HL-60 (cell line): ENCODE measurements at regions not wholly inside any gene's neighbourhood (a gene's known extent, or its start where the extent isn't known, plus 50 kb on each side); places are given as distances from the start of the nearest gene placed in this dataset.

ENCODE experiments used
- POLR2AphosphoS5 ChIP-seq: IDR thresholded peaks from 2 replicates; pipeline ENCODE4 v1.6.1; 2012; ENCODE audit warnings: low read depth
- SPI1 ChIP-seq: IDR thresholded peaks from 2 replicates; pipeline ENCODE4 v1.6.1; 2012; ENCODE audit warnings: low read depth, mild to moderate bottlenecking, borderline replicate concordance
- TF ChIP-seq, protein P1 (sequence below): IDR thresholded peaks from one replicate; pipeline ENCODE4 v1.5.1; 2011; ENCODE audit warnings: low read length, control low read depth, inconsistent platforms; ENCODE audit not compliant: insufficient read depth
- TF ChIP-seq, protein P2 (sequence below): IDR thresholded peaks from 2 replicates; pipeline ENCODE4 v1.6.1; 2012; ENCODE audit warnings: low read depth; ENCODE audit not compliant: insufficient replicate concordance

DNA sequence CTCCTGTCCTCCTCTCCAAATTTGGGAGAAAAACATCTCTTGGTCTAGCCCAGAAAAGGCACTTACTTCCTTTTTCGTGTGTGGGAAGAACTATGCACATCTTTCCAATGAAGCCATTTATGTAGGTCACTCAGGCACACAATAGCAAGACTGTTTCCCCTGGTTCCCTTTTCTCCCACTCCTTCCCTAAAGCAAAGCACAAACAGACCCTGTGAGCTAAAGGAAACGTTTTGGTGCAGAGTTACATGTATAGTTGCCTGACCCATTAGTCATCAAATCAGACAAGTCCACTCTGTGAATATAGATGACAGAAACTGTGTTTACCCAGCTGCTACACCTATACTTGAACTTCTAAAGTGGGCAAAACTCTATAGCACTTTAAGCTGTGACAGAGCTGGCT is 474.6 kb downstream of the COL12A1 start:
- TF ChIP-seq, protein P1, sequence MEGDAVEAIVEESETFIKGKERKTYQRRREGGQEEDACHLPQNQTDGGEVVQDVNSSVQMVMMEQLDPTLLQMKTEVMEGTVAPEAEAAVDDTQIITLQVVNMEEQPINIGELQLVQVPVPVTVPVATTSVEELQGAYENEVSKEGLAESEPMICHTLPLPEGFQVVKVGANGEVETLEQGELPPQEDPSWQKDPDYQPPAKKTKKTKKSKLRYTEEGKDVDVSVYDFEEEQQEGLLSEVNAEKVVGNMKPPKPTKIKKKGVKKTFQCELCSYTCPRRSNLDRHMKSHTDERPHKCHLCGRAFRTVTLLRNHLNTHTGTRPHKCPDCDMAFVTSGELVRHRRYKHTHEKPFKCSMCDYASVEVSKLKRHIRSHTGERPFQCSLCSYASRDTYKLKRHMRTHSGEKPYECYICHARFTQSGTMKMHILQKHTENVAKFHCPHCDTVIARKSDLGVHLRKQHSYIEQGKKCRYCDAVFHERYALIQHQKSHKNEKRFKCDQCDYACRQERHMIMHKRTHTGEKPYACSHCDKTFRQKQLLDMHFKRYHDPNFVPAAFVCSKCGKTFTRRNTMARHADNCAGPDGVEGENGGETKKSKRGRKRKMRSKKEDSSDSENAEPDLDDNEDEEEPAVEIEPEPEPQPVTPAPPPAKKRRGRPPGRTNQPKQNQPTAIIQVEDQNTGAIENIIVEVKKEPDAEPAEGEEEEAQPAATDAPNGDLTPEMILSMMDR, result no peak
- TF ChIP-seq POLR2AphosphoS5 (no peak), SPI1 (no peak)
- TF ChIP-seq, protein P2, sequence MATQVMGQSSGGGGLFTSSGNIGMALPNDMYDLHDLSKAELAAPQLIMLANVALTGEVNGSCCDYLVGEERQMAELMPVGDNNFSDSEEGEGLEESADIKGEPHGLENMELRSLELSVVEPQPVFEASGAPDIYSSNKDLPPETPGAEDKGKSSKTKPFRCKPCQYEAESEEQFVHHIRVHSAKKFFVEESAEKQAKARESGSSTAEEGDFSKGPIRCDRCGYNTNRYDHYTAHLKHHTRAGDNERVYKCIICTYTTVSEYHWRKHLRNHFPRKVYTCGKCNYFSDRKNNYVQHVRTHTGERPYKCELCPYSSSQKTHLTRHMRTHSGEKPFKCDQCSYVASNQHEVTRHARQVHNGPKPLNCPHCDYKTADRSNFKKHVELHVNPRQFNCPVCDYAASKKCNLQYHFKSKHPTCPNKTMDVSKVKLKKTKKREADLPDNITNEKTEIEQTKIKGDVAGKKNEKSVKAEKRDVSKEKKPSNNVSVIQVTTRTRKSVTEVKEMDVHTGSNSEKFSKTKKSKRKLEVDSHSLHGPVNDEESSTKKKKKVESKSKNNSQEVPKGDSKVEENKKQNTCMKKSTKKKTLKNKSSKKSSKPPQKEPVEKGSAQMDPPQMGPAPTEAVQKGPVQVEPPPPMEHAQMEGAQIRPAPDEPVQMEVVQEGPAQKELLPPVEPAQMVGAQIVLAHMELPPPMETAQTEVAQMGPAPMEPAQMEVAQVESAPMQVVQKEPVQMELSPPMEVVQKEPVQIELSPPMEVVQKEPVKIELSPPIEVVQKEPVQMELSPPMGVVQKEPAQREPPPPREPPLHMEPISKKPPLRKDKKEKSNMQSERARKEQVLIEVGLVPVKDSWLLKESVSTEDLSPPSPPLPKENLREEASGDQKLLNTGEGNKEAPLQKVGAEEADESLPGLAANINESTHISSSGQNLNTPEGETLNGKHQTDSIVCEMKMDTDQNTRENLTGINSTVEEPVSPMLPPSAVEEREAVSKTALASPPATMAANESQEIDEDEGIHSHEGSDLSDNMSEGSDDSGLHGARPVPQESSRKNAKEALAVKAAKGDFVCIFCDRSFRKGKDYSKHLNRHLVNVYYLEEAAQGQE, result no peak
